ENCODE measurements at regions not wholly inside any gene's neighbourhood (a gene's known extent, or its start where the extent isn't known, plus 50 kb on each side); places are given as distances from the start of the nearest gene placed in this dataset.

DNA sequence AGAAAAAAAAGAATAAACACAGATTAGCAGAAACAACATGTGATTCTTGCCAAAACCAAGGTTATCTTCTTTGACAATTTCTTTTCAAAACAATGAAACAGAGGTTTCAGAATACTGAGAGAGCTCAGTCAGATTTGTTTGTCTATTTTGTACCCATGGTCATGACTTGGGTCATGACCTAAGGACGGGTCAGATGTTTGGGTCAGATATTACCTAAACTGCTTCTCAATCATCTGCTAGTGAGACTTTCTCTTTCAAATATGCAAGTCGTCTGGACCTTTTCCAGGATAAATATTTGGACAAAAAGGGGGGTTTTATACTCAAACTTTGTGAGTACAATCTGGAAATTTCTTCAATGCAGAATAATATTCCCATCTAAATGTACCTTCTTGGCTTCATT is 148.3 kb upstream of the USP38 start:
- intact Hi-C loops (cut with DNase I), result no loop called here
- Histone ChIP-seq H3K4me1 (no peaks in the 10 kb centered on the region), H3K27me3 (no peaks in the 10 kb centered on the region), H3K27ac (replicated peaks in 1 of 4) (no peak overlapping the region), H3K9me3 (no peaks in the 10 kb centered on the region), H3K4me3 (no peak overlapping the region), H3K36me3 (no peaks in the 10 kb centered on the region)
- 47% methylated on average over 2 of the region's 2 CpGs for WGBS
- no peak for TF ChIP-seq POLR2A (IDR thresholded peaks at IDR 0.05; ENCODE audit: low read depth)
- no peak for TF ChIP-seq POLR2AphosphoS5 (IDR thresholded peaks at IDR 0.05)
- TF ChIP-seq EP300 (IDR thresholded peaks at IDR 0.05), result no peak
- TF ChIP-seq, protein P1, sequence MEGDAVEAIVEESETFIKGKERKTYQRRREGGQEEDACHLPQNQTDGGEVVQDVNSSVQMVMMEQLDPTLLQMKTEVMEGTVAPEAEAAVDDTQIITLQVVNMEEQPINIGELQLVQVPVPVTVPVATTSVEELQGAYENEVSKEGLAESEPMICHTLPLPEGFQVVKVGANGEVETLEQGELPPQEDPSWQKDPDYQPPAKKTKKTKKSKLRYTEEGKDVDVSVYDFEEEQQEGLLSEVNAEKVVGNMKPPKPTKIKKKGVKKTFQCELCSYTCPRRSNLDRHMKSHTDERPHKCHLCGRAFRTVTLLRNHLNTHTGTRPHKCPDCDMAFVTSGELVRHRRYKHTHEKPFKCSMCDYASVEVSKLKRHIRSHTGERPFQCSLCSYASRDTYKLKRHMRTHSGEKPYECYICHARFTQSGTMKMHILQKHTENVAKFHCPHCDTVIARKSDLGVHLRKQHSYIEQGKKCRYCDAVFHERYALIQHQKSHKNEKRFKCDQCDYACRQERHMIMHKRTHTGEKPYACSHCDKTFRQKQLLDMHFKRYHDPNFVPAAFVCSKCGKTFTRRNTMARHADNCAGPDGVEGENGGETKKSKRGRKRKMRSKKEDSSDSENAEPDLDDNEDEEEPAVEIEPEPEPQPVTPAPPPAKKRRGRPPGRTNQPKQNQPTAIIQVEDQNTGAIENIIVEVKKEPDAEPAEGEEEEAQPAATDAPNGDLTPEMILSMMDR (IDR thresholded peaks at IDR 0.05), result no peak
- no peak for DNase-seq (ENCODE audit: extremely low spot score)

DNA sequence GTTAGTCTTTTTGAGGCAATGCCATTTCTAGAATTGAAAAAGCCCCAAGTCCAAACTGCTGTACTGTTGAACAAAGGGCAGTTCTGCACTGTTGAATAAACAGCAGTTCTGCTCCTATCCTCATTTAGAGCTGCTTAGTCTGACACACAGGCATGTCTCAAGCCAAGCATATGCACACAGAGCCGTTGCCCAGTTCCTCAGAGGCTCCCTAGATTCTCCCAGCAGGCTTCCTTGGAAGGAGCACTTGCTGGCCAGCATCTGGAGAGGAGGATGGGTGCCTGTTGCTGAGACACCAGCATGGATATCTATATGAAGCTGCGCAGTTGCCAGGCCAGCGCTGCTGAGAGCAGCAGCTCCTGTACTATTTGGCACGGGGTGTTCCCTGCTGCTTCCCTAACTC is 138.3 kb upstream of the USP38 start:
- whole genome bisulfite sequencing, result 55% methylated on average over 3 of the region's 4 CpGs
- intact Hi-C loops (cut with DNase I), result no loop called here
- no peak for DNase-seq (ENCODE audit: extremely low spot score)
- no peaks in the 10 kb centered on the region for H3K9me3 ChIP-seq
- peaks cover 3 to 17% (median 15%) of the 10 kb centered on the region in 4 donors for H3K4me1 ChIP-seq
- TF ChIP-seq EP300 (IDR thresholded peaks at IDR 0.05) (no peak), POLR2AphosphoS5 (IDR thresholded peaks at IDR 0.05) (no peak), POLR2A (IDR thresholded peaks at IDR 0.05; ENCODE audit: low read depth) (no peak)
- TF ChIP-seq, protein P1 (IDR thresholded peaks at IDR 0.05), result no peak
- peak overlapping the region; percentile 40 to 60 (median 47) for H3K27ac ChIP-seq (replicated peaks in 1 of 4)
- H3K36me3 ChIP-seq, result no peaks in the 10 kb centered on the region
- H3K4me3 ChIP-seq, result no peak overlapping the region
- H3K27me3 ChIP-seq, result no peaks in the 10 kb centered on the region

DNA sequence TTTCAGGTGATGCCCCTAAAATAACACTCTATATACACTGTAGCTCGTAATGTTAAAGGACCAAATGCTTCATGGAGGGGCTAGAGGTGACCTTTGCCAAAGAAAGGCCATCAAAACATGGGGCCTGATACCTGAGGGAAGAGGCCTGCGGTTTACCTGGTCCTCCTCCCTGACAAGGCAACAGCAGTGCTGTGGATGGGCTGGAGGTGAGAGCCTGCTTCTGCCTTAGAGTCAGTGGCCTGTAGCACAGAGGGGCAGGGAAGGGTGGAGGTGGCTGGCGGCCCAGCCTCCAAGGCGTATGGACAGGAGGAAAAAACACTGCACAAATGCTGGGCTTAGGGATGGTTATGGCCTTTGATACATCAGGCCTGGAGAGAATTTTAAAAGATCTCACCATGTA is 137.8 kb upstream of the USP38 start:
- peak overlapping the region in 3 of 4 donors; percentile 40 to 47 (median 47) for H3K27ac ChIP-seq (replicated peaks in 1 of 4)
- DNase-seq (ENCODE audit: extremely low spot score), result no peak
- WGBS, result 83% methylated on average over 4 of the region's 4 CpGs
- no peaks in the 10 kb centered on the region for H3K36me3 ChIP-seq
- no peak overlapping the region for H3K4me3 ChIP-seq
- H3K9me3 ChIP-seq, result no peaks in the 10 kb centered on the region
- intact Hi-C loops (cut with DNase I), result no loop called here
- H3K4me1 ChIP-seq, result peaks cover 3 to 17% (median 15%) of the 10 kb centered on the region in 4 donors
- H3K27me3 ChIP-seq, result no peaks in the 10 kb centered on the region
- TF ChIP-seq POLR2AphosphoS5 (IDR thresholded peaks at IDR 0.05) (no peak), POLR2A (IDR thresholded peaks at IDR 0.05; ENCODE audit: low read depth) (no peak), EP300 (IDR thresholded peaks at IDR 0.05) (no peak)
- TF ChIP-seq, protein P1 (IDR thresholded peaks at IDR 0.05), result no peak

DNA sequence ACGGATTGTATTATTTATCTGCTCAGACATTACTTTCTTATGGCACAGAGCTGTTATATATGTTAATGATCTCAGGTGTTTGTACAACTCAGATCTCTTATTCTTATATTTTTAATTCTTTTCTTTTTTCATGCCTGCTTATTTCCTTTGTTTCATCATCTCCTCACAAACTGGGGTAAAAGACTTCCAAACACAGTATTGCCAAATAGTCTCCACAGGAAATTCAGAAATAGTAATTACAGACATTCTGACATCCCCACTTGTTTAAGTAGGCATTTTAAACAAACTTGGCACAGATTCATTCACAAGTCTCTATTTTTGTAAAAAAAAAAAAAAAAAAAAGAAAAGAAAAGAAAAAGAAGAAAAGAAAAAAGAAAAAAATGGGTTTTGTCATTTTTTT is 129.7 kb upstream of the USP38 start:
- intact Hi-C loops (cut with DNase I), result no loop called here
- Histone ChIP-seq H3K4me1 (no peaks in the 10 kb centered on the region), H3K27ac (replicated peaks in 1 of 4) (no peak overlapping the region), H3K27me3 (no peaks in the 10 kb centered on the region), H3K36me3 (no peaks in the 10 kb centered on the region), H3K4me3 (no peak overlapping the region), H3K9me3 (no peaks in the 10 kb centered on the region)
- TF ChIP-seq POLR2AphosphoS5 (IDR thresholded peaks at IDR 0.05), result no peak
- TF ChIP-seq, protein P1 (IDR thresholded peaks at IDR 0.05), result no peak
- TF ChIP-seq EP300 (IDR thresholded peaks at IDR 0.05), result no peak
- TF ChIP-seq POLR2A (IDR thresholded peaks at IDR 0.05; ENCODE audit: low read depth), result no peak
- 78% methylated on average over 1 of the region's 1 CpG for WGBS
- DNase-seq (ENCODE audit: extremely low spot score), result no peak

DNA sequence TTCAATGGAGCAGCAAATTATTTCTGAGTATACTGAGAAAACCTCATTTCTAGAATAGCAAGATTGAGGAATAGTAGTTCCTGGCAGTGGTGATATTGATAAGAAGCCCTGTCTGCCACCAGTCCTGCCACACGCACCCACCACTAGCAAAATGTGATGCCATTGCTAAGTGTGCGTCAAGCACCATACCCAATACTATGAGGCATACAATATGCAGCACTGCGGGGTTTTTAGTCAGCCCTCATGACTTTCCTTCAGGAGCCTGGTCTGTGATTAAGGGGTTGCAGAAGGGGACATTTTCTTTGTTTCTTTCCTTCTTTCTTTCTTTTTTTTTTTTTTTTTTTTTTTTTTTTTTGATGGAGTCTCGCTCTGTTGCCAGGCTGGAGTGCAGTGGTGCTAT is 128.7 kb upstream of the USP38 start:
- Histone ChIP-seq H3K9me3 (no peaks in the 10 kb centered on the region), H3K27ac (replicated peaks in 1 of 4) (no peak overlapping the region), H3K4me3 (no peak overlapping the region), H3K4me1 (no peaks in the 10 kb centered on the region), H3K27me3 (no peaks in the 10 kb centered on the region), H3K36me3 (no peaks in the 10 kb centered on the region)
- 93% methylated on average over 4 of the region's 4 CpGs for WGBS
- no peak for DNase-seq (ENCODE audit: extremely low spot score)
- TF ChIP-seq POLR2AphosphoS5 (IDR thresholded peaks at IDR 0.05) (no peak), EP300 (IDR thresholded peaks at IDR 0.05) (no peak), POLR2A (IDR thresholded peaks at IDR 0.05; ENCODE audit: low read depth) (no peak)
- TF ChIP-seq, protein P1 (IDR thresholded peaks at IDR 0.05), result no peak
- intact Hi-C loops (cut with DNase I), result no loop called here
